ENCODE measurements at regions not wholly inside any gene's neighbourhood (a gene's known extent, or its start where the extent isn't known, plus 50 kb on each side); places are given as distances from the start of the nearest gene placed in this dataset.

GRCh38 chr6:115666997-115667396, 393.7 kb downstream of the FRK start (continued):
- TF ChIP-seq RFX5 (IDR thresholded peaks at IDR 0.05; ENCODE audit: low read depth, low read length) (no peak), PML (IDR thresholded peaks at IDR 0.05; ENCODE audit: low read length) (no peak)

- Histone ChIP-seq H3K4me3 (no peak overlapping the region), H3K9ac (ENCODE audit: control insufficient read depth, insufficient read depth, low read length) (no peak overlapping the region), H3K4me2 (ENCODE audit: control insufficient read depth, insufficient read depth) (no peak overlapping the region), H3K36me3 (ENCODE audit: control insufficient read depth in 2 of 2, insufficient read depth in 2 of 2, low read length in 1 of 2) (no peaks in the 10 kb centered on the region), H3K9me3 (replicated peaks; ENCODE audit: control insufficient read depth, insufficient read depth, low read length) (no peaks in the 10 kb centered on the region), H3K27ac (ENCODE audit: control insufficient read depth, insufficient read depth) (no peak overlapping the region), H2AFZ (ENCODE audit: control insufficient read depth, low read depth, low read length) (no peak overlapping the region), H3K4me1 (ENCODE audit: control insufficient read depth, insufficient read depth, low read length) (no peaks in the 10 kb centered on the region), H3K79me2 (ENCODE audit: control insufficient read depth, insufficient read depth, low read length) (no peaks in the 10 kb centered on the region), H3K27me3 (replicated peaks in 1 of 2; ENCODE audit: control insufficient read depth in 2 of 2, insufficient read depth in 2 of 2, low read length in 1 of 2) (no peaks in the 10 kb centered on the region; a peak in 1 of 4 replicates), H4K20me1 (ENCODE audit: control insufficient read depth, insufficient read depth) (no peaks in the 10 kb centered on the region)
- FAIRE-seq, result no peak
- WGBS (ENCODE audit: insufficient coverage, insufficient replicate concordance, low lambda C conversion rate, missing lambda C conversion rate), result 14% methylated on average over 3 of the region's 3 CpGs
- ChIA-PET CTCF (no interaction called here), RAD21 (ENCODE audit: unreplicated experiment) (no interaction called here), POLR2A (no interaction called here), SMC1A (ENCODE audit: uncharacterized antibody, unreplicated experiment) (no interaction called here)
- no peak for ATAC-seq
- intact Hi-C loops (cut with micrococcal nuclease; ENCODE audit: unreplicated experiment), result no loop called here
- no peak for DNase-seq (ENCODE audit: low read depth, low spot score)
- BruUV-seq (replicated peaks), result no TSS peak
- in situ Hi-C loops (cut with MboI), result no loop called here
- TF ChIP-seq IRF4 (IDR thresholded peaks at IDR 0.05; ENCODE audit: low read depth, low read length) (no peak), SUZ12 (IDR thresholded peaks at IDR 0.05; ENCODE audit: unreplicated experiment) (no peak), CEBPZ (IDR thresholded peaks at IDR 0.05; ENCODE audit: low read depth, low read length) (no peak), TAF1 (IDR thresholded peaks at IDR 0.05; ENCODE audit: borderline replicate concordance, low read depth, low read length) (no peak), REST (IDR thresholded peaks at IDR 0.05; ENCODE audit: low read depth, low read length) (no peak), MEF2A (IDR thresholded peaks at IDR 0.05; ENCODE audit: insufficient read depth, low read depth, low read length) (no peak), YY1 (IDR thresholded peaks at IDR 0.05; ENCODE audit: low read depth, low read length) (no peak), ZBTB4 (CRISPR knock-in tag; IDR thresholded peaks at IDR 0.05) (no peak), ATF2 (IDR thresholded peaks at IDR 0.05; ENCODE audit: low read length) (no peak), MYC (IDR thresholded peaks at IDR 0.05; ENCODE audit: insufficient read depth, insufficient read length, insufficient replicate concordance, low read length, severe bottlenecking) (no peak)
Observed at GRCh38 chr6:115665310-115665709, 395.4 kb downstream of the FRK start.
